Heart left ventricle (tissue), 16 donors: ENCODE measurements at regions not wholly inside any gene's neighbourhood (a gene's known extent, or its start where the extent isn't known, plus 50 kb on each side); places are given as distances from the start of the nearest gene placed in this dataset.

Source experiments
- ATAC-seq, 4 donors: fragments of 200-7000 bp; cut with Tn5 transposase; one replicate each; pipeline ENCODE4 v1.9.1; 2020 to 2022; ENCODE audit warnings: moderate library complexity in 4 of 4, mild to moderate bottlenecking in 3 of 4, moderate number of reproducible peaks in 1 of 4
- DNase-seq, 5 donors: peaks; one replicate each; pipeline ENCODE4 v3.0.0-alpha.2; 2020
- H3K27ac ChIP-seq, 12 donors: fragments of 200-600 bp; sonication (generic) in 4 of 12; one replicate each; pipeline versions ENCODE4 v1.5.0 to v1.8.0; 2016 to 2022; ENCODE audit warnings: mild to moderate bottlenecking in 2 of 12
- H3K27me3 ChIP-seq, 9 donors: fragments of 200-600 bp; sonication (generic) in 2 of 9; one replicate each; pipeline versions ENCODE4 v1.5.1 to v1.8.0; 2016 to 2022; ENCODE audit warnings: mild to moderate bottlenecking in 3 of 9
- H3K36me3 ChIP-seq, 9 donors: fragments of 200-600 bp; sonication (generic) in 2 of 9; one replicate each; pipeline versions ENCODE4 v1.5.0 to v1.8.0; 2018 to 2022; ENCODE audit warnings: mild to moderate bottlenecking in 2 of 9
- H3K4me1 ChIP-seq, 12 donors: fragments of 200-600 bp; sonication (generic) in 4 of 12; one replicate each; pipeline versions ENCODE4 v1.5.0 to v1.8.0; 2016 to 2022; ENCODE audit warnings: mild to moderate bottlenecking in 3 of 12
- H3K4me3 ChIP-seq, 12 donors: fragments of 200-600 bp; sonication (generic) in 4 of 12; one replicate each; pipeline versions ENCODE4 v1.5.0 to v1.8.0; 2017 to 2022; ENCODE audit warnings: mild to moderate bottlenecking in 9 of 12, moderate library complexity in 4 of 12
- H3K9me3 ChIP-seq, 12 donors: fragments of 200-600 bp; sonication (generic) in 4 of 12; one replicate each; pipeline versions ENCODE4 v1.5.0 to v1.8.0; 2016 to 2022; ENCODE audit warnings: mild to moderate bottlenecking in 1 of 12
- POLR2A ChIP-seq, 2 donors: fragments of 450-650 bp; IDR thresholded peaks; one replicate each; pipeline ENCODE4 v1.6.1; 2017; ENCODE audit warnings: antibody characterized with exemption in 2 of 2, mild to moderate bottlenecking in 2 of 2, moderate library complexity in 2 of 2
- WGBS, 4 donors: extraction: QIAGEN DNeasy Blood & Tissue Kit in 2 of 4; methylation state at CpG; one replicate each; pipeline versions ENCODE4 v1.1.5 to v1.1.7; 2013 to 2018; 5-methylcytosine and 5-hydroxymethylcytosine counted together
- intact Hi-C, 10 donors: fragments of 100-400 bp; cut with DNase I; formaldehyde crosslinking; loops; one replicate each; pipeline versions ENCODE4 v1.11.1 to v1.14.2; 2022
- TF ChIP-seq, protein P1 (sequence below), 12 donors: fragments of 200-600 bp; sonication (generic) in 4 of 12; IDR thresholded peaks; one replicate each; pipeline versions ENCODE4 v1.5.0 to v1.8.0; 2018 to 2022; ENCODE audit warnings: antibody characterized with exemption in 12 of 12, mild to moderate bottlenecking in 5 of 12
- donor health status: ischemic (EF 13 %, LVEDD 7.1; RV severe dilation, severe dysfunction).
- donor health status: healthy with polysubstance abuse.
- donor health status: DM: no; HTN: yes; CAD: no.
- donor health status: DM: no; HTN: no; CAD: no.
- donor health status: ischemic (EF 25% LVEDD 6.9; RV normal size, moderate dysfunction).
- donor health status: ischemic (EF 25% LVEDD 5.7; RV mildly dilated, moderate dysfunction).
- donor health status: healthy.
- donor health status: DM: yes; HTN: yes; CAD: no.
- donor health status: ischemic (EF 35%, LVEDD 5.7; RV mildly dilated, moderate dysfunction).
- donor health status: nonischemic (EF 11% LVEDD 7.7; RV severe dilation, severe dysfunction).
- donor health status: DM: yes; HTN: yes; CAD: no.
- donor health status: PGD.
- donor health status: ischemic (EF 29% LVEDD 5.4; RV normal size, mild dysfunction).
- donor health status: nonischemic (EF 23%, LVEDD 6.1; RV moderate dilation, normal function).

DNA sequence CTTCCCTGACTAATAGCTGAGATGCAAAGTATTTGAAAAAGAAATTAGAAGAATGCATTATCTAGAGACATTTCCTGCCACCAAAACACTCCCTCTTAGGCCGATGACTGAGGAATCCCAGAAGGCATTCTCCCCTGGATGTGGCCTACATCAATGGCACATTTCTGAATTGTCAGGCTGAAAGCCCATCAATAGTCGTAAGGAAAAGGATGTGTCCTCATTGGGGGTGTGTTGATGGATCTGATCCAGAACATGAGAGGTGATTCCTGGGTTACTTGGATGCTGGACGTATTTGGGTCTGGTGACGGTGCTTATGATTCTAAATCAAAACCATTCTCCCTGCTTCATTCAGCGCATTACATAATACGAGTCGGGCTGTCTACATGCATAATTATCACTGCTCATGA is 216.9 kb upstream of the CDIN1 start:
- ATAC-seq (peak in 3 of 4 donors; percentile 31 to 70 (median 60)), DNase-seq (peak in 1 of 5 donors; percentile 22)
- Histone ChIP-seq H3K36me3 (no peaks in the 10 kb centered on the region), H3K27ac (no peak overlapping the region), H3K4me1 (peaks cover 0 to 28% (median 11%) of the 10 kb centered on the region in 12 donors), H3K9me3 (no peaks in the 10 kb centered on the region), H3K4me3 (no peak overlapping the region), H3K27me3 (no peaks in the 10 kb centered on the region)
- TF ChIP-seq, protein P1, sequence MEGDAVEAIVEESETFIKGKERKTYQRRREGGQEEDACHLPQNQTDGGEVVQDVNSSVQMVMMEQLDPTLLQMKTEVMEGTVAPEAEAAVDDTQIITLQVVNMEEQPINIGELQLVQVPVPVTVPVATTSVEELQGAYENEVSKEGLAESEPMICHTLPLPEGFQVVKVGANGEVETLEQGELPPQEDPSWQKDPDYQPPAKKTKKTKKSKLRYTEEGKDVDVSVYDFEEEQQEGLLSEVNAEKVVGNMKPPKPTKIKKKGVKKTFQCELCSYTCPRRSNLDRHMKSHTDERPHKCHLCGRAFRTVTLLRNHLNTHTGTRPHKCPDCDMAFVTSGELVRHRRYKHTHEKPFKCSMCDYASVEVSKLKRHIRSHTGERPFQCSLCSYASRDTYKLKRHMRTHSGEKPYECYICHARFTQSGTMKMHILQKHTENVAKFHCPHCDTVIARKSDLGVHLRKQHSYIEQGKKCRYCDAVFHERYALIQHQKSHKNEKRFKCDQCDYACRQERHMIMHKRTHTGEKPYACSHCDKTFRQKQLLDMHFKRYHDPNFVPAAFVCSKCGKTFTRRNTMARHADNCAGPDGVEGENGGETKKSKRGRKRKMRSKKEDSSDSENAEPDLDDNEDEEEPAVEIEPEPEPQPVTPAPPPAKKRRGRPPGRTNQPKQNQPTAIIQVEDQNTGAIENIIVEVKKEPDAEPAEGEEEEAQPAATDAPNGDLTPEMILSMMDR (IDR thresholded peaks at IDR 0.05): no peak
- no peak for TF ChIP-seq POLR2A (IDR thresholded peaks at IDR 0.05)
- intact Hi-C loops: no loop called here
- 34 to 36% (median 35%) methylated on average over 7 of the region's 7 CpGs for WGBS, 4 donors

DNA sequence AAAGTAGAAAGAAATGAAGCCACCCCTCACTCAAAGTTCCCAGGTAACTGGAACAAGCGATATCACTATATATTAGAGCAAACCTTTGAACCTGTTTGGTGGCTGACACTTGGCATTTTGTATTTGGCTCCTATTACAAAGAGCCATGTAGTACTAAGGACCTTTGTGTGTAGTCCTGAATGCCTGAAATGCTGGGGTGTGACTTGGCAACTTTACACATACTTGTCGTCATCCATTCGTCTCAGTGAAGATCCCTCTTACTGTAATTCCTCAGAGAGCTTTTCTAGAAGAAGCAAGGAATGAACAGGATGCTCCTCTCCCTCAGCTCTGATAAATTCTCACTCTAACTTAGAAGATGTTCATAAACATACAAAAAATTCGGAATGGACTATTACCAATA is 216.1 kb upstream of the CDIN1 start:
- peak in 2 of 4 donors; percentile 45 to 50 for ATAC-seq

DNA sequence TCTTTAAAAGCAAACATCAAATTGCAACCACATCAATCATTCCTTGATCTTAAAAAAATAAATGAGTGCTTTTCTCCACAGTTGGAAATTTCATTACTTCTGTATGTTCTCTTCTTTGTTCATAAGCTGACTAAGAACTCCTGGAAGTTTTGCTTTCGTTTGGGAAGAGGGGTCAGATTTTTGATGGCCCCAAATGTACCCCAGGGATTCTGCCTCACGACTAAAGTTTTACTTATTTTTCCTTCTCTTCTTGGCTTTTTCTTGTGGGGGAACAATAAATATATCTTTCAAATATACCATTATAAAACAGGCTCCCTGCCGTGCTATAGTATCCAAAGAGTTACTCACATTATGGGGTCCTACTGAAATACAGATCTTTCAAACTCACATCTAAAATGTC is 215.0 kb upstream of the CDIN1 start:
- H3K4me1 ChIP-seq: peaks cover 0 to 17% (median 2%) of the 10 kb centered on the region in 12 donors
- no peak for TF ChIP-seq POLR2A (IDR thresholded peaks at IDR 0.05)
- TF ChIP-seq, protein P1 (IDR thresholded peaks at IDR 0.05): no peak
- no peaks in the 10 kb centered on the region for H3K36me3 ChIP-seq
- WGBS, 4 donors: 67 to 79% (median 71%) methylated on average over 3 of the region's 3 CpGs
- no peak for DNase-seq
- H3K4me3 ChIP-seq: no peak overlapping the region
- intact Hi-C loops: no loop called here
- no peaks in the 10 kb centered on the region for H3K27me3 ChIP-seq
- ATAC-seq: no peak
- H3K9me3 ChIP-seq: no peaks in the 10 kb centered on the region
- no peak overlapping the region for H3K27ac ChIP-seq

More for the DNA sequence above, 216.1 kb upstream of the CDIN1 start:
- Histone ChIP-seq H3K36me3 (no peaks in the 10 kb centered on the region), H3K4me1 (peaks cover 0 to 20% (median 3%) of the 10 kb centered on the region in 12 donors), H3K4me3 (no peak overlapping the region), H3K27me3 (no peaks in the 10 kb centered on the region), H3K9me3 (no peaks in the 10 kb centered on the region), H3K27ac (no peak overlapping the region)
- DNase-seq: no peak
- 38 to 47% (median 42%) methylated on average over 4 of the region's 4 CpGs for WGBS, 4 donors
- intact Hi-C loops: no loop called here
- TF ChIP-seq, protein P1 (IDR thresholded peaks at IDR 0.05): no peak
- no peak for TF ChIP-seq POLR2A (IDR thresholded peaks at IDR 0.05)

DNA sequence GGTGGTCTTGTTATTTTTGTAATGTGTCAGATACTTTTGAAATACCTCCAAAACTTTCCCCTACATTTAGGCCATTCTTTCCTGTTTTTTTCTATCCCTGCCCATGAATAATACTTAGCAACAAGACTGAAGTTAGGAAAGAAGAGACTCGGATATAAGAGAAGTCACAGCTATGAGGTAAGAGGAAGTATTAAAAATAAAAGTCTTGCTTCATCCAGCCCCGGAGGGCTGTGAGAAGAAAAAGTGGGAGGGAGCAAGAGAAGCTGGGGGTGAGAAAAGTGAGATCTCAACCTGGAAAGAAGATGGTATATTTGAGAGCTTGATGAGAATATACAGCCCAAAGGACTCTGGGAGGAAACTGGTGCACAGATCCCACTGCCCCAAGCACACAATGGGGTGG is 213.5 kb upstream of the CDIN1 start:
- DNase-seq (no peak), ATAC-seq (no peak)
- WGBS, 4 donors: 47 to 60% (median 53%) methylated on average over 2 of the region's 2 CpGs
- Histone ChIP-seq H3K4me3 (no peak overlapping the region), H3K36me3 (no peaks in the 10 kb centered on the region), H3K9me3 (no peaks in the 10 kb centered on the region), H3K4me1 (peaks cover 0 to 17% (median 2%) of the 10 kb centered on the region in 12 donors), H3K27ac (no peak overlapping the region), H3K27me3 (no peaks in the 10 kb centered on the region)
- no peak for TF ChIP-seq POLR2A (IDR thresholded peaks at IDR 0.05)
- TF ChIP-seq, protein P1 (IDR thresholded peaks at IDR 0.05): no peak
- intact Hi-C loops: no loop called here
